Lower leg skin (tissue), 3 donors: ENCODE measurements at regions not wholly inside any gene's neighbourhood (a gene's known extent, or its start where the extent isn't known, plus 50 kb on each side); places are given as distances from the start of the nearest gene placed in this dataset.

Experiments
- POLR2A ChIP-seq, 2 donors: fragments of 450-650 bp; IDR thresholded peaks; one replicate each; pipeline ENCODE4 v1.6.1; 2016 to 2017; ENCODE audit warnings: antibody characterized with exemption in 2 of 2, mild to moderate bottlenecking in 1 of 2, moderate library complexity in 1 of 2
- TF ChIP-seq, protein P1 (sequence below), 3 donors: fragments of 450-650 bp; IDR thresholded peaks; one replicate each; pipeline ENCODE4 v1.5.1; 2016; ENCODE audit warnings: antibody characterized with exemption in 3 of 3, mild to moderate bottlenecking in 3 of 3, moderate library complexity in 2 of 3

DNA sequence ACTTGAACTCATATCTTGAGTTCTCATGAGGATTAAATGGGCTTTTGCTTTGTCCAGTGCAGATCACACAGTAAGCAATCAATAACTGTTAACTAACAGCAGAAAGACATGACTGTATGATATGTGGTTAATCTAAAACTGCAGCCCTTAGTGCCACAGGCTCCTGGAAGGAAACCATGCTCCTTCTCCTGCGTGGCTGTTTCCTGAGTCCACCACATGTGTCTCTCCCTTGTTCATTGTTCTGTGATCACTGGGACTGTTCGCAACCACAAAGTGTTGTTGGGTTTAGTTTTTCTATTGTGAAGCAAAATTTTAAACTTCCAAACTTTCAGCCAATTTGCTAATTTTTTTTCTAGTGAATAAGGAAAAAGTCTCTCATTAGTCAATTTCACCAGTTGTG is 130.9 kb upstream of the PTPRM start:
- TF ChIP-seq, protein P1, sequence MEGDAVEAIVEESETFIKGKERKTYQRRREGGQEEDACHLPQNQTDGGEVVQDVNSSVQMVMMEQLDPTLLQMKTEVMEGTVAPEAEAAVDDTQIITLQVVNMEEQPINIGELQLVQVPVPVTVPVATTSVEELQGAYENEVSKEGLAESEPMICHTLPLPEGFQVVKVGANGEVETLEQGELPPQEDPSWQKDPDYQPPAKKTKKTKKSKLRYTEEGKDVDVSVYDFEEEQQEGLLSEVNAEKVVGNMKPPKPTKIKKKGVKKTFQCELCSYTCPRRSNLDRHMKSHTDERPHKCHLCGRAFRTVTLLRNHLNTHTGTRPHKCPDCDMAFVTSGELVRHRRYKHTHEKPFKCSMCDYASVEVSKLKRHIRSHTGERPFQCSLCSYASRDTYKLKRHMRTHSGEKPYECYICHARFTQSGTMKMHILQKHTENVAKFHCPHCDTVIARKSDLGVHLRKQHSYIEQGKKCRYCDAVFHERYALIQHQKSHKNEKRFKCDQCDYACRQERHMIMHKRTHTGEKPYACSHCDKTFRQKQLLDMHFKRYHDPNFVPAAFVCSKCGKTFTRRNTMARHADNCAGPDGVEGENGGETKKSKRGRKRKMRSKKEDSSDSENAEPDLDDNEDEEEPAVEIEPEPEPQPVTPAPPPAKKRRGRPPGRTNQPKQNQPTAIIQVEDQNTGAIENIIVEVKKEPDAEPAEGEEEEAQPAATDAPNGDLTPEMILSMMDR (IDR thresholded peaks at IDR 0.05): no peak
- TF ChIP-seq POLR2A (IDR thresholded peaks at IDR 0.05): no peak
